Stimulated activated CD8-positive, alpha-beta memory T cell treated with anti-CD3 and anti-CD28 coated beads, Interleukin-15, amount 100 ng/mL, for 24 hours (primary cell): ENCODE measurements at regions not wholly inside any gene's neighbourhood (a gene's known extent, or its start where the extent isn't known, plus 50 kb on each side); places are given as distances from the start of the nearest gene placed in this dataset.

Experiments
- DNase-seq: peaks from one replicate; pipeline ENCODE4 v3.0.0-alpha.2; 2020; ENCODE audit warnings: low read depth

DNA sequence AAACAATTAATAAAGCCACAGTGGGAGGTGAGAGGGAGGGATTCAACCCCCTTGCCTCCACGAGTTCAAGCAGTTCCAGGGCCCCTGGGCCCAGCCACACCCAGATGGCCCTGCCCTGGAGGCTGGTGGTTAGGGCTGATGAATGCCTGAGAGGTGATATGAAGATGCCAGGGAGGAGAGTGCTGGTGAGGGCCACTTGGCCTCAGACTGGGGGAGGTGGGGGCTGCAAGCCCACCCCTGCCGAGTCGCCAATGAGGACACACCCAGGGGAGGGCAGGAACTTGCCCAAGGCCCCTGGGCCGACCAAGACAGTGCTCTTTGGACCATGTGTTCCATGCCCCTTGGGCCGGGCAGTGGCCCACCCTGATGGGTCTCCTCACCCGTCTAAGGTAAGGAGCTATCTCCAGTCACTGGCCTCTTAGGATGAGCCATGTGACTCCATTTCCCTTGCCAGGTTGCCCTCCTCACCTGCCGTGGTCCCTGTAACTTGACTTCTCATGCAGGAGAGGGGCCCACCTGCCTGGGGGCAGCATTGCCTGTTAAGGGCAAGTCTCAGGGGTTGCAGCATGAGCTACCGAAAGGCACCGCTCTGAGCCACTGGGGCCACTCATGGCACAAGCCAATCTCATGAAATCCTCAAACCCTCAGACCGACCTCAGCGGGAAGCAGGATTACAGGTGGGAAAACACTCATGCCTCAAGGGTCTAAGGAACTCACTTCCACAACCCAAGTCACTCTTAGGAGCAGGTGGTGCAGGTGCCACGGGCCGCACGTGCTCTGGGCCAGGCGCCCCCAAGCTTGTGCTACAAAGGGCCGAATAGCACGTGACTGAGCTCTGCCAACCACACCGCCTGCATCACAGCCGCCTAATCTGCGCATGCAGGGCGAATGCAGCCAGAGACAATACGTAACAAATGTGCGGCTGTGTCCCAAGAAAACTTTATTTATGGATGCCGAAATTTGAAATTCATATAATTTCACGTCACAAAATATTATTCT is 147.4 kb upstream of the MLN start:
- DNase-seq: no peak

DNA sequence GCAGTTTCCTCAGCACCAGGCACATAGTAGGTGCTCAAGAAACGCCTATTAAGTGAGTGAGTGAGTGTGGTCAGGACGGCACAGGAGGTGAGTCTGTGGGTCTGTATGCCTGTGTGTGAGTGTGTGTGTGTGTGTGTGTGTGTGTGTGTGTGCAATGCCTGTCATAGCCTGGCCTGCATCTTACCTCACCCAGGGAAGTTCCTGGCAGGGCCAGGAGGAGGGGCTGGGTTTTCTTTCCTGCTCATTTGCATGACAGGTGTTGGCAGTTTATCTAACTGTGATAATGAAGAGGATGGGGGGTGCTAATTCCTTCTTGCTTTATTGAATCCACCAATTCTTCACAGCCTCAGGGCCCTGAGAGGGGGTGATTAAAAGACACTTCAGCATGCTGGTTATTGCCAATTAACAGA is 146.7 kb upstream of the MLN start:
- no peak for DNase-seq

GRCh38 chr6:33949877-33950435 is 146.2 kb upstream of the MLN start:
- no peak for DNase-seq

GRCh38 chr6:33949111-33949510 is 145.3 kb upstream of the MLN start:
- DNase-seq: no peak

DNA sequence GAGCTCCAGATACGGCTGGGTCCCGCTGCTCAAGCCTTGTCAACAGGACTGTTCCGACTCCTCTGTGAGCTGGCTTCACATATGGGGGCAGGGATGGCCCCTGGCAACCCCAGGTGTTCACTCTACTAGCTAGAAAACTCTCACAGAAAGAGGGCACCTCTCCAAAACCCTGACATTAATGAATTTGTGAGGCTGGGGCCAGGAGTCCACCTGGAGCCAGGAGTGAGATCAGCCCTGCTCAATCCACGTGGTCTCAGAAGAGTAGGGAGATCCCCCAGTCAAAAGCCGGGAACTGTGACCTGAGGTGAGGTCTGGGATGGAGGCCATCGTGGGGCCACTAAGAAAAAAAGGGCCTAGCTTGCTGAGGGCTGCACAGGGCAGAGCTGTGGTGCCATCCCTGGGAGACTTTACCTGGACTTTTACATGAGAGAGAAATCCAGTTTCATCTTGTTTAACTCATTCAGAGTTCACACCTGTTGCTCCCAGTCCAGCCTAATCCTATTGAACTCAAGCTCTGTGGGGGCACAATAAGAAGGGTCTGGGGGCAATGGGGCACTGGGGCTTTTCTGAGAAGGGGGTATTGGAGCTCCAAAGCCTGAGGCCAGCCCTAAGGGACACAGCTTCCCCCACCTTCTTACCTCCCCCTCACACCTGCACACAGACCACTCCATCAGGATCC is 144.3 kb upstream of the MLN start:
- no peak for DNase-seq

GRCh38 chr6:33947047-33947446 is 143.2 kb upstream of the MLN start:
- no peak for DNase-seq

DNA sequence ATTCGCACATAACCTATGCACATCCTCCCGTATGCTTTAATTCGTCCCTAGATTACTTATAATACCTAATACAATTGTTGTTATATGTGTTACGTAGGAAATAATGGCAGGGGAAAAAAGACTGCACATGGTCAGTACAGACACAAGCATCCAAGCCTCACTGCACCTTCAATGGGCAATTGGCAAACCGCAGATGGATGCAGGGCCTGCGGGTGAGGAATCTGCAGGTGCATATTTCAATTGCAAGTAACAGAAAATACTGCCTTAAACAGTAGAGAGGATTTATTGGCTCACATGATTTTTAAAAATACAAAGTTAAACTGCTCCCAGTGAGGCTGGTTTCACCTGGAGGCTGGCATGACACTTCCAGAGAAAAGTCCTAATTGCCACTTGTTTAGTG is 142.1 kb upstream of the MLN start:
- DNase-seq: no peak

- no peak for DNase-seq
These were observed 141.0 kb upstream of the MLN start for GRCh38 chr6:33944686-33945411.

DNA sequence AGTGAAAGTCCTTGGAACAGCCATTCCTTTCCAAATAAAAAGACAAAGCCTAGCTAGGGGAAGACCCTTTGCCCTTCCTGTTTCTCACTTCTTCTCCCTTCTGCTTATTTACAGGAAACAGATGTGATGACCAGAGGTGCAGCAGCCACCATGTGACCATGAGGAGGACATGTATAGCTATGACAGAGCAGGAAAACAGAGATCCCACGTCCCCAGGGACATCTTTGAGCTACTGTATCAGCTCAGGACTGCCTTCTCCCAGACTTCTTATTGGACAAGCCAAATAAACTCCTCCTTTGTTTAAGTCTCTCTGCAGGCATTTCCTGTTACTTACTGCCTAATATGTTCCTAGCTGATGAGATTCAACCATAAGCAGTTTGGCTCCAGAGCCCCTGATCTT is 133.1 kb upstream of the MLN start:
- no peak for DNase-seq

DNA sequence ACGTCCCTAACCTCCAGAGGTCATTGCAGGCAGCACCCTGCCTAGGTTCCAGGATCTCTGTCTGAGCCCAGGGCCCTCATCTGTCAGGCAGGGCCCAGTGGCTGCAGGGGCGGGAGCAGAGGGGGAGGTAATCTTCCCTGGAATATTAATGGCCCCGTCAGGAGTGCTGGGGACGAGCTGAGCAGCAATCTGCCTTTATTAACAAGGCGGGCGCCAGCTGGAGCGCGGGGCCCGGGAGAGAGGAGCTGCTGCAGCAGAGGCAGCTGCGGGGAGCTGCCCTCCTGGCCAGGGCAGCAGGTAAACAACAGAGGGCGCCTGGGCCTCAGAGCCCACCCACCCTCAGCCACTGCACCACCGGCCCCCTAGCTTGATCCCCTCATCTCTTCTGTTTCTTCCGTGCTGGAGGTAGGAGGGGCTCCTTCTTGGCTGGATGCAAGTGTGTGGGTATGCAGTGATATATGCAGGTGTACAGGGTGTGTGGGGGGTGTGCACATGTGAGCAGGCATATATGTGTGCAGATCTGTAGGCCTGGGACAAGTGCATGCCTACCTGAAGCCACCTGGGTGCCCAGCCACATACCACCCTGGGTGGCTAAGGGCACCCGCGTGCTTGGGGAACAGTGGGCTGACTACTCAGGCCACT is 131.8 kb upstream of the MLN start:
- no peak for DNase-seq

DNA sequence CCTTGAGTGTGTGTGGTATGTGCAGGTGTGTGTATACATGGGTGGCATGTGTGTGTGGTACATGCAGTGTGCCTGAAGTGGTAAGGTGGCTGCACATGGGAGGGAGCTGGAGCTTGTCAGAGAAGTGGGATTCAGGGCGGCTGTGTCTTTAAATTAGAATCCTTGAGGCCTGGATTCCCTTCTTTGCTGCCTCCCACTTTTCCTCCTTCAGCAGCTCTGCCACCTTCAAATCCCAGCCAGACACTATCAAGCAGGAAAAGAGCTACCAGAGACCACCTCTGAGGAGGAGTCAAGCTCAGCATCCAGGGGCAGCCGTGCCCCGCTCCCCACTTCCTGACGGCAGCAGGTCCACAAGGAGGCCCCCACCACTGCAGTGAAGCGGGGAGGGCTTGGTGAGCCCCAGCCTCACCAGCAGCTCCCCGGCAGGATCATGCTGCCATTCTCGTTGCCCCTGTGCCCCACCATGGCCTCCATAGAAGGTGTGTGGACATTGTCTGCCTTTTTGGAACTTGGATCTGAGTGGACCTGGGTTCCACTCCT is 131.0 kb upstream of the MLN start:
- no peak for DNase-seq

- no peak for DNase-seq
These were observed 129.3 kb upstream of the MLN start for GRCh38 chr6:33933101-33933500.

- no peak for DNase-seq
These were observed 128.0 kb upstream of the MLN start for GRCh38 chr6:33931799-33932198.

DNA sequence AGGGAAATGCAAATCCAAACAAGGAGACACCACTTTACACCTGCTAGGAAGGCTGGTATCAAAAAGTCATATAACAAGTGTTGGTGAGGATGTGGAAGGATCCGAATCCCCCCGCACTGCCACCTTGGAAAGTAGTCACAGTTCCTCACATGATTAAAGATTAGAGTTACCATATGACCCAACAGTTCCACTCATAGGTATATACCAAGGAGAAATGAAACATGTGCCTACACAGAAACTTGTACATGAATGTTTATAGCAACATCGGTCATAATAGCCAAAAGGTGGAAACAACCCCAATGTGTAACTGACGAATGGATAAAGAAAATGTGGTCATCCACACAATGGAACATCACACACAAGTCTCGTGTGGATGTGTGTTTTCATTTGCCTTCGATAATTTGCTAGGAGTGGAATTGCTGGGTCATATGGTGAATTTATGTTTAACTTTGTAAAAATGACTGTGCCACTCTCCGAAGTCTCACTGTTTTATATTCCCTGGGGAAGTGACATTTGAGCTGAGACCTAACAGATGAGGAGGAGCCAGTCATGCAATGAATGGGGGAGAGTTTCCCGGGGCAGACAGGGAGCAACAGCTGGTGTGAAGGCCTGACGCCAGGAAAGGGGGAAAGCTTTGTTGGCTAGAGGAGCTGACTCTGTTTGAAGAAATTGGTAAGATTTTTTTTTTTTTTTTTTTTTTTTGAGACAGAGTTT is 125.9 kb upstream of the MLN start:
- no peak for DNase-seq

GRCh38 chr6:33927616-33928015 is 123.8 kb upstream of the MLN start:
- DNase-seq: no peak

DNA sequence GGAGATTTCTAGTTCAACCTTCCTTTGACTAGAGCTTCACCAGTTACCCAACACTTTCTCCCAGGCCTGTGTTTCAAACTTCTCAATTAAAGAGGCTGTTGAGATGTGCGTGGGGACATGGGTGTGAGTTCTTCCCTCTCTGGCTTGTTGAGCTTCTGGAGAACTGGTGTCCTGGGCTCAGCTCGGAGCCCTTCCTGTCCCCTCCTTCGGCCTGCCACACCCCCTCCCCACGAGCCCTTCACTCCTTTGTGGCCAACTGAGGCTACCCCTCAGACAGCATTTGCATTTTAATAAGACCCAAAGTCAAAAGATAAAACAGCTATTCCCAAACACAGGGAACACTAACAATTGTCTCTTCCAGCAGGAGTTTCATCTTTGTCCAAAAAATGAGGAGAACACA is 123.3 kb upstream of the MLN start:
- DNase-seq: no peak

DNA sequence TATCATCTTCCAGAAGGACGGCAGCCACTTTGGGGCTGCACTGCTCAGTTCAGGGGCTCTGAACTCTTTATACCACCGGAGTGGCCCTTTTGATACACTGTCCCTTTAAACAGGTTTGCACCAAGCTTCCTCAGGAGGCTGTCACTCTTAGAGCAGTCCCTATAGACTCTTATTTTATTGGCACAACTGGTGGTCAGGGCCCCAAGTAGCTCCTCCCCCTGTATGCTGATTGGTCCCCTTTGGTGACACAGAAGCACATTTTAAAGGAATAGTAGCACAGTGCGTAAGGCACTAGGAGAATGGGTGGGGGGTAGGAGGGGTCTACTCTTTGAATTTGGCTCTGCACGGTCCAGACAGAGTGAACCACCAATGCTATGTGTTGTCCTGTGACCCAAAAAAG is 122.6 kb upstream of the MLN start:
- DNase-seq: no peak

- no peak for DNase-seq
These were observed 122.1 kb upstream of the MLN start for GRCh38 chr6:33925936-33926335.

- no peak for DNase-seq
These were observed 121.4 kb upstream of the MLN start for GRCh38 chr6:33925210-33925609.

GRCh38 chr6:33924681-33925080 is 120.9 kb upstream of the MLN start:
- DNase-seq: no peak
